ENCODE measurements at regions not wholly inside any gene's neighbourhood (a gene's known extent, or its start where the extent isn't known, plus 50 kb on each side); places are given as distances from the start of the nearest gene placed in this dataset.

DNA sequence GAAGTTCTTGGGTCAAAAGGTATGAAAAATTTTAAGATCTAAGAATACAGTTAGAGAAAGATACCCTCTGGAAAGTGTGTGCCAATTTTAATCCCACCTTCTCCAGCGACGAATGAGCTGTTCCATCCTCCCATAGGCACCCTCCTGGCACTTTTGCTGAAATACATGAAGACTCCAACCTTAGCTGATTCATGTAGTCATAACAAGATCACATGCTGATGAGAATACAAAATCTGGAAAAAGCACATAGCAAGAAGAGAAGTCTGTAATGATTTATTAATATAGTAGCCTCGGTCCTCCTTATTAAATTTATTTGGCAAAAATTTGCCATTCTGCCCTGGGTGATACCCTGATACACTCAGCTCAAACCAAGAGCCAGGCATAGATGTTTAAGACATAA, 88.9 kb downstream of the CCR1 start:
- TF ChIP-seq, protein P1, sequence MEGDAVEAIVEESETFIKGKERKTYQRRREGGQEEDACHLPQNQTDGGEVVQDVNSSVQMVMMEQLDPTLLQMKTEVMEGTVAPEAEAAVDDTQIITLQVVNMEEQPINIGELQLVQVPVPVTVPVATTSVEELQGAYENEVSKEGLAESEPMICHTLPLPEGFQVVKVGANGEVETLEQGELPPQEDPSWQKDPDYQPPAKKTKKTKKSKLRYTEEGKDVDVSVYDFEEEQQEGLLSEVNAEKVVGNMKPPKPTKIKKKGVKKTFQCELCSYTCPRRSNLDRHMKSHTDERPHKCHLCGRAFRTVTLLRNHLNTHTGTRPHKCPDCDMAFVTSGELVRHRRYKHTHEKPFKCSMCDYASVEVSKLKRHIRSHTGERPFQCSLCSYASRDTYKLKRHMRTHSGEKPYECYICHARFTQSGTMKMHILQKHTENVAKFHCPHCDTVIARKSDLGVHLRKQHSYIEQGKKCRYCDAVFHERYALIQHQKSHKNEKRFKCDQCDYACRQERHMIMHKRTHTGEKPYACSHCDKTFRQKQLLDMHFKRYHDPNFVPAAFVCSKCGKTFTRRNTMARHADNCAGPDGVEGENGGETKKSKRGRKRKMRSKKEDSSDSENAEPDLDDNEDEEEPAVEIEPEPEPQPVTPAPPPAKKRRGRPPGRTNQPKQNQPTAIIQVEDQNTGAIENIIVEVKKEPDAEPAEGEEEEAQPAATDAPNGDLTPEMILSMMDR (IDR thresholded peaks at IDR 0.05; ENCODE audit: low read depth, low read length, missing control alignments): no peak
- DNase-seq (ENCODE audit: extremely low read depth, low read depth): no peak
- no peak overlapping the region for H3K4me3 ChIP-seq (replicated peaks; ENCODE audit: low read depth, low read length)

DNA sequence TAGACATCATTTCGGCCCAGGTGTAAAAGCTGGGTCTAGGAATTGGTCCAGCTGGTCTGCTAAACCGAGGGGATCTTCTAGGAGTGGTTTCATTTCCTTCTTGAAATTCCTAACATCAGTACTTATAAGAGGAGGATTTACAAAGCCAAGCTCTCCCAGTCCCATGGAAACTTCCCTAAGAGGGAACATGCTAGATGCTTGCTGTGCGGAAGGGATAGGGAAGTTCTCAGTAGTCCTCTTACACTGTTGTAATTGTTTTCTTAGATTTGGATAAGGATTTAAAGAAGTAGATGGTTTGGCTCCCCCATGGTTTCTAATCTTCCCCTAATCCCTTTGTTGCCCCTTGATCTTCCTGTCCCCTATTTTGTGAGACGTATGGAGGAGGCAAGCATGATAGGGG, 89.7 kb upstream of the XCR1 start:
- no peak overlapping the region for H3K4me3 ChIP-seq (replicated peaks; ENCODE audit: low read depth, low read length)
- DNase-seq (ENCODE audit: extremely low read depth, low read depth): no peak
- TF ChIP-seq, protein P1 (IDR thresholded peaks at IDR 0.05; ENCODE audit: low read depth, low read length, missing control alignments): no peak

DNA sequence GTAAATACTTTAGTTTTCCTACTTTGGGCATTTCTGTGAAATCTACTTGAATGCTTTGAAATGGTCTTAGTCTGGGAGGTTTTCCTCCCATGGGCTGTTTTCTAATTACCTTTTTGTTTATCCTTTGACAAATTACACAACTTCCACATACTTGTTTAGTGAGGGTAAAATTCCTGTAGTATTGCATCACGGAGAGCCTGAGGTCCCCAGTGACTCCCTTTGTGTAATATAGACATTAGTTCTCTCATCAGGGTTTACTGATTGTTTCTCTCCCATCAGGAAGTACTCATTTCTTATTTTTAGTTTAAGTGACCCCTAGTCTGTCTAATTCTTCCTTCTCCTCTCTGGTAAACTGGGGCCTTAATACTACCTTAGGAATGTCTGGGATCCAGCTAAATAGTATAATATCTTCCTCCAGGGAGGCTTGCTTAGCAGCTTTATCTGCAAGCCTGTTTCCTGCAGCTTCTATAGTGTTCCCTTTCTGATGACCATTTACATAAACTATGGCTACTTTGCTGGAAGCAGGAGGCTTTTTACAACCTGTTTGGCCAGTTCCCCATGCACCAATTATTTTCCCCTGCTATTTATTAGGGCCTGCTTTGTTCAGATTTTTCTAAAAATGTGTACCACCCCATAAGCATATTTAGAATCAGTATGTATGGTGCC, 87.2 kb upstream of the XCR1 start:
- H3K4me3 ChIP-seq (replicated peaks; ENCODE audit: low read depth, low read length): no peak overlapping the region
- DNase-seq (ENCODE audit: extremely low read depth, low read depth): peak; percentile 35
- TF ChIP-seq, protein P1 (IDR thresholded peaks at IDR 0.05; ENCODE audit: low read depth, low read length, missing control alignments): no peak

DNA sequence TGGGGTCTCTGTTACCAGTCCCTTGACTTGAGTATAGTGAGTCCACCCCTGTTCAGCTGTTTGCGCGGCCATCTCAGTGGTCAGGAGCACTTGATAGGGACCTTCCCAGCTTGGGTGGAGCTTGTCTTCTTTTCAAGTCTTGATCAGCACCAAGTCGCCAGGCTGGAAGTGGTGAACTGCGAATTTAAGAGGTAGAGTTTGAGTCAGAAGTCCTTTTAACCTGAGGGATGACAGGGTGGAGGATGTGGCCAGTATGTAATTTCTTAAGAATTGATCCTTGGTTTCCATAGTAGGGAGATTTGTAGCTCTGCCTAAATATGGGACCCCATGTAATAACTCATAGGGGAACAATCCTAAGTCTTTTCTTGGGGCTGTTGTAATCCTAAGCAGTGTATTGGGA, 86.3 kb upstream of the XCR1 start:
- TF ChIP-seq, protein P1 (IDR thresholded peaks at IDR 0.05; ENCODE audit: low read depth, low read length, missing control alignments): no peak
- no peak overlapping the region for H3K4me3 ChIP-seq (replicated peaks; ENCODE audit: low read depth, low read length)
- no peak for DNase-seq (ENCODE audit: extremely low read depth, low read depth)

DNA sequence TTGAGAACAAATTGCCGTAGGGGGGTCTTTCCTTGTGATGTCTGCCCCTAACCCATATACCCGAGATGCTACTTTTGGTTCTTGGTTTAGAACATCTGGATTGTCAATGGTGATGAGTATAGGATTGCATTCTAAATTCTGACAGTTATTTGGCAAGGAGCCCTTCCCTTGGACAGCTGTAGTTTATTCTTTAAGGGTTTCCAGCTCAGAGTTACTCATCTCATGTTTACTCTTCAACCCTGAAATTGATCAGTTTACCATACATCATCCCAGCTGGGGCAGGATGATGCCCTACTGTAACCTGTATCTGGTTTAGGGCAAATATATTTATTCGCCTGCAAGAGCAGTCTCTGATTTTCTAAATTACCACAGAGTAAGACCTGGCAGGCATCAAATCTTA, 85.7 kb upstream of the XCR1 start:
- no peak for DNase-seq (ENCODE audit: extremely low read depth, low read depth)
- no peak overlapping the region for H3K4me3 ChIP-seq (replicated peaks; ENCODE audit: low read depth, low read length)
- TF ChIP-seq, protein P1 (IDR thresholded peaks at IDR 0.05; ENCODE audit: low read depth, low read length, missing control alignments): no peak

DNA sequence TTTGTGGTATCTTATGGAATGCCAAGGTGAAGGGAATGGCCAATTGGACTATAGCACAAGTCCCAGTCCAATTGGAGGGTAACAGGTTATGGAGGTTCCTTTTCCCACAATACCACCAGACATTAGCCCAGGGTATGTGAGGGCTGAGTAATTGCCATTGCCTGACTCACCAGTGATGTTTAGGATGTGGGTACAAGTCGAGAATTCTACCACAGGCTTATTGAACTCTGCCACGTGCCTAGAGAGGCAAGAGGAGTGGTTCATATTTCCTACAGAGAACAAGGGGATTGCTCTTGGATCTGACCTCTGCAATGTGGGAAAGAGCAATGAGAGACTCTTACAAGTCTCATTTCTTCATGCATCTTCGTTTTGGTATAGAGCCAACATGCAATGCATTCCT, 85.0 kb upstream of the XCR1 start:
- no peak for DNase-seq (ENCODE audit: extremely low read depth, low read depth)
- TF ChIP-seq, protein P1 (IDR thresholded peaks at IDR 0.05; ENCODE audit: low read depth, low read length, missing control alignments): no peak
- no peak overlapping the region for H3K4me3 ChIP-seq (replicated peaks; ENCODE audit: low read depth, low read length)

All from HFF-Myc (cell line).